GM13977 (cell line): ENCODE measurements at regions not wholly inside any gene's neighbourhood (a gene's known extent, or its start where the extent isn't known, plus 50 kb on each side); places are given as distances from the start of the nearest gene placed in this dataset.

Experiments
- DNase-seq: peaks from one replicate; pipeline ENCODE4 v3.0.0; 2012; ENCODE audit warnings: low spot score
- CTCF ChIP-seq: IDR thresholded peaks from 2 replicates; pipeline ENCODE4 v1.5.1; 2012; ENCODE audit warnings: mild to moderate bottlenecking, control low read depth; ENCODE audit not compliant: insufficient read depth; ENCODE audit errors: extremely low read depth, missing control alignments
- in situ Hi-C: fragments of 300-500 bp; cut with MboI; formaldehyde crosslinking; loops from one replicate; pipeline ENCODE4 v1.12.0; 2022; ENCODE audit warnings: low sequenced_read_pairs, low pct_unique_long_range_greater_than_20kb, mixed read lengths, inconsistent platforms; ENCODE audit not compliant: unreplicated experiment

- in situ Hi-C loops = no loop called here
- DNase-seq = no peak
- no peak for TF ChIP-seq CTCF
Measured at GRCh38 chrX:147735364-147735763, 176.4 kb upstream of the FMR1 start.

- TF ChIP-seq CTCF = no peak
- no peak for DNase-seq
- in situ Hi-C loops = no loop called here
Measured at GRCh38 chrX:147736045-147736444, 175.7 kb upstream of the FMR1 start.

- in situ Hi-C loops = no loop called here
- TF ChIP-seq CTCF = no peak
- no peak for DNase-seq
Measured at GRCh38 chrX:147737690-147738089, 174.0 kb upstream of the FMR1 start.

GRCh38 chrX:147738265-147738664 is 173.5 kb upstream of the FMR1 start:
- in situ Hi-C loops = no loop called here
- no peak for DNase-seq
- no peak for TF ChIP-seq CTCF

- no peak for DNase-seq
- in situ Hi-C loops = no loop called here
- no peak for TF ChIP-seq CTCF
Measured at GRCh38 chrX:147739196-147739595, 172.5 kb upstream of the FMR1 start.

GRCh38 chrX:147741776-147742175 is 169.9 kb upstream of the FMR1 start:
- no peak for TF ChIP-seq CTCF
- DNase-seq = no peak
- in situ Hi-C loops = no loop called here

GRCh38 chrX:147749308-147749707 is 162.4 kb upstream of the FMR1 start:
- in situ Hi-C loops = no loop called here
- no peak for TF ChIP-seq CTCF
- no peak for DNase-seq
